SK-N-SH treated with all-trans-retinoic acid at 6 μM for 48 hours (cell line): ENCODE measurements at regions not wholly inside any gene's neighbourhood (a gene's known extent, or its start where the extent isn't known, plus 50 kb on each side); places are given as distances from the start of the nearest gene placed in this dataset.

Source experiments
- ATAC-seq: fragments of 200-7000 bp; cut with Tn5 transposase; 3 replicates; pipeline ENCODE4 v1.9.1; 2020; ENCODE audit warnings: mild to moderate bottlenecking, moderate library complexity
- CSDC2 ChIP-seq: fragments of 250-450 bp; sonication (Bioruptor Pico); IDR thresholded peaks from 2 replicates; pipeline ENCODE4 v1.5.0; 2020; ENCODE audit warnings: mild to moderate bottlenecking, moderate library complexity
- ESRRG ChIP-seq: fragments of 250-450 bp; sonication (Bioruptor Pico); IDR thresholded peaks from 2 replicates; pipeline ENCODE4 v1.6.1; 2021; ENCODE audit warnings: mild to moderate bottlenecking
- GLIS3 ChIP-seq: fragments of 250-450 bp; sonication (Bioruptor Pico); IDR thresholded peaks from 2 replicates; pipeline ENCODE4 v1.5.0; 2020; ENCODE audit warnings: mild to moderate bottlenecking, moderate library complexity
- ISL1 ChIP-seq: fragments of 250-450 bp; sonication (Bioruptor Pico); IDR thresholded peaks from 2 replicates; pipeline ENCODE4 v2.1.2; 2022; ENCODE audit warnings: mild to moderate bottlenecking, moderate library complexity
- OSR1 ChIP-seq: fragments of 250-450 bp; sonication (Bioruptor Pico); IDR thresholded peaks from 2 replicates; pipeline ENCODE4 v1.8.0; 2022; ENCODE audit warnings: moderate library complexity, mild to moderate bottlenecking, inconsistent platforms
- RARB ChIP-seq: fragments of 250-450 bp; sonication (Bioruptor Pico); IDR thresholded peaks from 2 replicates; pipeline ENCODE4 v1.8.0; 2021; ENCODE audit warnings: mild to moderate bottlenecking, moderate library complexity
- SNAI2 ChIP-seq: fragments of 250-450 bp; sonication (Bioruptor Pico); IDR thresholded peaks from 2 replicates; pipeline ENCODE4 v1.5.0; 2020; ENCODE audit warnings: mild to moderate bottlenecking, moderate library complexity
- TCF4 ChIP-seq: fragments of 250-450 bp; sonication (Bioruptor Pico); IDR thresholded peaks from 2 replicates; pipeline ENCODE4 v1.8.0; 2021; ENCODE audit warnings: mild to moderate bottlenecking, moderate library complexity, borderline replicate concordance
- TOX ChIP-seq: fragments of 250-450 bp; sonication (Bioruptor Pico); IDR thresholded peaks from 2 replicates; pipeline ENCODE4 v1.8.0; 2021; ENCODE audit warnings: mild to moderate bottlenecking, moderate library complexity, borderline replicate concordance
- ZC3H10 ChIP-seq: fragments of 250-450 bp; sonication (Bioruptor Pico); IDR thresholded peaks from 2 replicates; pipeline ENCODE4 v1.5.1; 2021; ENCODE audit warnings: mild to moderate bottlenecking, moderate library complexity
- ZFP3 ChIP-seq: fragments of 250-450 bp; sonication (Bioruptor Pico); IDR thresholded peaks from 2 replicates; pipeline ENCODE4 v1.5.0; 2020; ENCODE audit warnings: mild to moderate bottlenecking, moderate library complexity
- ZFP30 ChIP-seq: fragments of 450-650 bp; formaldehyde crosslinking; IDR thresholded peaks from 2 replicates; pipeline ENCODE4 v1.5.0; 2022; ENCODE audit warnings: mild to moderate bottlenecking, moderate library complexity
- ZNF565 ChIP-seq: fragments of 450-650 bp; formaldehyde crosslinking; conservative IDR thresholded peaks from 2 replicates; pipeline ENCODE4 v1.5.0; 2020; ENCODE audit warnings: low read depth, mild to moderate bottlenecking, moderate library complexity
- ZNF8 ChIP-seq: fragments of 450-650 bp; formaldehyde crosslinking; IDR thresholded peaks from 2 replicates; pipeline ENCODE4 v1.5.0; 2020; ENCODE audit warnings: mild to moderate bottlenecking, moderate library complexity
- TF ChIP-seq, protein P1 (sequence below): fragments of 250-450 bp; sonication (Bioruptor Pico); IDR thresholded peaks from 2 replicates; pipeline ENCODE4 v1.8.0; 2020; ENCODE audit warnings: mild to moderate bottlenecking, moderate library complexity, borderline replicate concordance
- TF ChIP-seq, protein P2 (sequence below): fragments of 250-450 bp; sonication (Bioruptor Pico); IDR thresholded peaks from 2 replicates; pipeline ENCODE4 v1.8.0; 2021; ENCODE audit warnings: low read depth, mild to moderate bottlenecking, moderate library complexity, borderline replicate concordance
- TF ChIP-seq, protein P3 (sequence below): fragments of 250-450 bp; sonication (Bioruptor Pico); IDR thresholded peaks from 2 replicates; pipeline ENCODE4 v1.5.0; 2020; ENCODE audit warnings: mild to moderate bottlenecking, moderate library complexity
- TF ChIP-seq, protein P4 (sequence below): fragments of 250-450 bp; sonication (Bioruptor Pico); IDR thresholded peaks from 2 replicates; pipeline ENCODE4 v1.5.1; 2021; ENCODE audit warnings: mild to moderate bottlenecking, moderate library complexity
- TF ChIP-seq, protein P5 (sequence below): fragments of 250-450 bp; sonication (Bioruptor Pico); IDR thresholded peaks from 2 replicates; pipeline ENCODE4 v1.5.1; 2020; ENCODE audit warnings: low read depth, mild to moderate bottlenecking, moderate library complexity

DNA sequence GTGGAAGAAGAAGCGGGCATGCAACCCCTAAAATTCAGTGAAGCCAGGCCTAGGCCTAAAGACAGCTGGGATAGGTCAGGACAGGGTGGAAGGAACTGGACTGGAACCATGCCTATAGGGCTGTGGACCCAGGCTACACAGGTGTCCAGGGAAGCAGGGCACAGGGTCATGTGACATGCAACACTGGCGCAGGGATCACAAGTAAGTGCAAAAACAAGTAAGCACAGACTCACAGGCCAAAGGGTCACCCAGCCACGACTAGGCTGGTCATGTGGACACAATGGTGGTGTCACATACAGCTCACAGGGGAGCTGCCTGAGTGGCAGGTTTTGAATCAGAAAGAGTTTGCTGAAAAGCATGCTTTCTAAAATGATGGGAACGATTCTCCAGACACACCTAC, 195.7 kb downstream of the SPTSSA start:
- TF ChIP-seq GLIS3 (CRISPR knock-in tag) (no peak), ZNF565 (CRISPR knock-in tag) (no peak), ZC3H10 (no peak), ISL1 (CRISPR knock-in tag) (no peak), RARB (no peak), ESRRG (CRISPR knock-in tag) (no peak), CSDC2 (CRISPR knock-in tag) (no peak), ZNF8 (CRISPR knock-in tag) (no peak), SNAI2 (CRISPR knock-in tag) (no peak), OSR1 (CRISPR knock-in tag) (no peak), TCF4 (CRISPR knock-in tag) (no peak)
- TF ChIP-seq, protein P1, sequence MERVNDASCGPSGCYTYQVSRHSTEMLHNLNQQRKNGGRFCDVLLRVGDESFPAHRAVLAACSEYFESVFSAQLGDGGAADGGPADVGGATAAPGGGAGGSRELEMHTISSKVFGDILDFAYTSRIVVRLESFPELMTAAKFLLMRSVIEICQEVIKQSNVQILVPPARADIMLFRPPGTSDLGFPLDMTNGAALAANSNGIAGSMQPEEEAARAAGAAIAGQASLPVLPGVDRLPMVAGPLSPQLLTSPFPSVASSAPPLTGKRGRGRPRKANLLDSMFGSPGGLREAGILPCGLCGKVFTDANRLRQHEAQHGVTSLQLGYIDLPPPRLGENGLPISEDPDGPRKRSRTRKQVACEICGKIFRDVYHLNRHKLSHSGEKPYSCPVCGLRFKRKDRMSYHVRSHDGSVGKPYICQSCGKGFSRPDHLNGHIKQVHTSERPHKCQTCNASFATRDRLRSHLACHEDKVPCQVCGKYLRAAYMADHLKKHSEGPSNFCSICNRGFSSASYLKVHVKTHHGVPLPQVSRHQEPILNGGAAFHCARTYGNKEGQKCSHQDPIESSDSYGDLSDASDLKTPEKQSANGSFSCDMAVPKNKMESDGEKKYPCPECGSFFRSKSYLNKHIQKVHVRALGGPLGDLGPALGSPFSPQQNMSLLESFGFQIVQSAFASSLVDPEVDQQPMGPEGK: no peak
- TF ChIP-seq, protein P2, sequence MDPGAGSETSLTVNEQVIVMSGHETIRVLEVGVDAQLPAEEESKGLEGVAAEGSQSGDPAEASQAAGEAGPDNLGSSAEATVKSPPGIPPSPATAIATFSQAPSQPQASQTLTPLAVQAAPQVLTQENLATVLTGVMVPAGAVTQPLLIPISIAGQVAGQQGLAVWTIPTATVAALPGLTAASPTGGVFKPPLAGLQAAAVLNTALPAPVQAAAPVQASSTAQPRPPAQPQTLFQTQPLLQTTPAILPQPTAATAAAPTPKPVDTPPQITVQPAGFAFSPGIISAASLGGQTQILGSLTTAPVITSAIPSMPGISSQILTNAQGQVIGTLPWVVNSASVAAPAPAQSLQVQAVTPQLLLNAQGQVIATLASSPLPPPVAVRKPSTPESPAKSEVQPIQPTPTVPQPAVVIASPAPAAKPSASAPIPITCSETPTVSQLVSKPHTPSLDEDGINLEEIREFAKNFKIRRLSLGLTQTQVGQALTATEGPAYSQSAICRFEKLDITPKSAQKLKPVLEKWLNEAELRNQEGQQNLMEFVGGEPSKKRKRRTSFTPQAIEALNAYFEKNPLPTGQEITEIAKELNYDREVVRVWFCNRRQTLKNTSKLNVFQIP (CRISPR knock-in tag): no peak
- TF ChIP-seq, protein P3, sequence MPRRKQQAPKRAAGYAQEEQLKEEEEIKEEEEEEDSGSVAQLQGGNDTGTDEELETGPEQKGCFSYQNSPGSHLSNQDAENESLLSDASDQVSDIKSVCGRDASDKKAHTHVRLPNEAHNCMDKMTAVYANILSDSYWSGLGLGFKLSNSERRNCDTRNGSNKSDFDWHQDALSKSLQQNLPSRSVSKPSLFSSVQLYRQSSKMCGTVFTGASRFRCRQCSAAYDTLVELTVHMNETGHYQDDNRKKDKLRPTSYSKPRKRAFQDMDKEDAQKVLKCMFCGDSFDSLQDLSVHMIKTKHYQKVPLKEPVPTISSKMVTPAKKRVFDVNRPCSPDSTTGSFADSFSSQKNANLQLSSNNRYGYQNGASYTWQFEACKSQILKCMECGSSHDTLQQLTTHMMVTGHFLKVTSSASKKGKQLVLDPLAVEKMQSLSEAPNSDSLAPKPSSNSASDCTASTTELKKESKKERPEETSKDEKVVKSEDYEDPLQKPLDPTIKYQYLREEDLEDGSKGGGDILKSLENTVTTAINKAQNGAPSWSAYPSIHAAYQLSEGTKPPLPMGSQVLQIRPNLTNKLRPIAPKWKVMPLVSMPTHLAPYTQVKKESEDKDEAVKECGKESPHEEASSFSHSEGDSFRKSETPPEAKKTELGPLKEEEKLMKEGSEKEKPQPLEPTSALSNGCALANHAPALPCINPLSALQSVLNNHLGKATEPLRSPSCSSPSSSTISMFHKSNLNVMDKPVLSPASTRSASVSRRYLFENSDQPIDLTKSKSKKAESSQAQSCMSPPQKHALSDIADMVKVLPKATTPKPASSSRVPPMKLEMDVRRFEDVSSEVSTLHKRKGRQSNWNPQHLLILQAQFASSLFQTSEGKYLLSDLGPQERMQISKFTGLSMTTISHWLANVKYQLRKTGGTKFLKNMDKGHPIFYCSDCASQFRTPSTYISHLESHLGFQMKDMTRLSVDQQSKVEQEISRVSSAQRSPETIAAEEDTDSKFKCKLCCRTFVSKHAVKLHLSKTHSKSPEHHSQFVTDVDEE: no peak
- ATAC-seq: no peak

DNA sequence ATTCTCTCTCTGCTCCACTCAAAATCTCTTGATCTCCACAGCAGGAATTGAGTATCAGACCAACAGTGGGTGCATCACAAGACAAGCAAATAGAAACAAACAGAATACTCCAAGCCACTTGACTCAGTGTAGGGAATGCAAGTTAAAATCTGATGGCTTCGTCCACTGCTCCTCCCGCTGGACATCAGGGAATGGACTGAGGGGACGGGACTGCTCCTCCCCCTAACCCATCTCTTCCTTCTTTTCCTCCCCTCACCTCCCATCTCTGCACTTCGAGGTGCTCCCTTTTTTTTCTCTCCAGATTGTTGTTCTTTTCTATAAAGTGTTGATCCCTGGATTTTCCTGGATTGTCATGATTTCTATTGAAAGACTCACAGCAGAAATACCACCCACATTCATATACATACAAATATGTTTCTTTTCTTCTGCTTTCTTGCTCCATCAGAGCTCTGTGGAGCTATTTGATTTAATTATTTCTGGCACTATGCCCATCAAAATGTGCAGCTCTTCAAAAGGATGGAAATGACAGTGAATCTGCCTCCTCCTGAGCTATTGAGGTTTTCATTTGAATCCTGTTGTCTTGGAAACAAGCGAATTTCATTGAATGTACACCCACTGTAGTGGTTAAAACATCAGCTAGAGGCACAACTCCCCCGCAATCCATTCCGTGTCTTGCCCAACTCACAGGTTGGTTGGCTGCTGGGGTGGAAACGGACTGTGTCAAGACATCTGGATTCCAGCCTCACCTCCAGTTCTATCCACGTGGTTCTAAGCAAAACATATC, 199.7 kb downstream of the SPTSSA start:
- TF ChIP-seq, protein P4, sequence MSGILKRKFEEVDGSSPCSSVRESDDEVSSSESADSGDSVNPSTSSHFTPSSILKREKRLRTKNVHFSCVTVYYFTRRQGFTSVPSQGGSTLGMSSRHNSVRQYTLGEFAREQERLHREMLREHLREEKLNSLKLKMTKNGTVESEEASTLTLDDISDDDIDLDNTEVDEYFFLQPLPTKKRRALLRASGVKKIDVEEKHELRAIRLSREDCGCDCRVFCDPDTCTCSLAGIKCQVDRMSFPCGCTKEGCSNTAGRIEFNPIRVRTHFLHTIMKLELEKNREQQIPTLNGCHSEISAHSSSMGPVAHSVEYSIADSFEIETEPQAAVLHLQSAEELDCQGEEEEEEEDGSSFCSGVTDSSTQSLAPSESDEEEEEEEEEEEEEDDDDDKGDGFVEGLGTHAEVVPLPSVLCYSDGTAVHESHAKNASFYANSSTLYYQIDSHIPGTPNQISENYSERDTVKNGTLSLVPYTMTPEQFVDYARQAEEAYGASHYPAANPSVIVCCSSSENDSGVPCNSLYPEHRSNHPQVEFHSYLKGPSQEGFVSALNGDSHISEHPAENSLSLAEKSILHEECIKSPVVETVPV: no peak
- TF ChIP-seq CSDC2 (CRISPR knock-in tag): no peak
- TF ChIP-seq, protein P5, sequence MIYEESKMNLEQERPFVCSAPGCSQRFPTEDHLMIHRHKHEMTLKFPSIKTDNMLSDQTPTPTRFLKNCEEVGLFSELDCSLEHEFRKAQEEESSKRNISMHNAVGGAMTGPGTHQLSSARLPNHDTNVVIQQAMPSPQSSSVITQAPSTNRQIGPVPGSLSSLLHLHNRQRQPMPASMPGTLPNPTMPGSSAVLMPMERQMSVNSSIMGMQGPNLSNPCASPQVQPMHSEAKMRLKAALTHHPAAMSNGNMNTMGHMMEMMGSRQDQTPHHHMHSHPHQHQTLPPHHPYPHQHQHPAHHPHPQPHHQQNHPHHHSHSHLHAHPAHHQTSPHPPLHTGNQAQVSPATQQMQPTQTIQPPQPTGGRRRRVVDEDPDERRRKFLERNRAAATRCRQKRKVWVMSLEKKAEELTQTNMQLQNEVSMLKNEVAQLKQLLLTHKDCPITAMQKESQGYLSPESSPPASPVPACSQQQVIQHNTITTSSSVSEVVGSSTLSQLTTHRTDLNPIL: no peak
- TF ChIP-seq, protein P3: no peak

DNA sequence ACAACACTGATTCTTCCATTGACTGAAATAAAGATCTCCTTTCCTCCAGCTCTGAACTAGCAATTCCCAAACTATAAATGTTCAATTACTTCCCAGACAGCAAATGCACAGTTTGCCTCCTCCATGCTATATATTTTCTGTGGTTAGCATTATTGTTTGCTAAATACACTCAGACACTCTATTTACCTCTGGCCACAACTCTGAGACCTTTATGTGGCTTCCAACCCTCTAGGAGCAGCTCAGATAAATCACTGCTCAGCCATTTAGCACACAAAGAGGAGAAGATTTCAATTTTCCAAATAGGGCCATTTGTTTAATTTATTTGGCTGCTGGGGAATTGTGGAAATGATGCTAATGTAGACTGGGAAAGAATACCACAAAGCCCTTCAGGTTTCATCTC, 202.0 kb downstream of the SPTSSA start:
- TF ChIP-seq OSR1 (CRISPR knock-in tag) (no peak), ESRRG (CRISPR knock-in tag) (no peak), ZFP3 (no peak), TCF4 (CRISPR knock-in tag) (no peak), ZFP30 (CRISPR knock-in tag) (no peak), TOX (no peak), ISL1 (CRISPR knock-in tag) (no peak)
- TF ChIP-seq, protein P2 (CRISPR knock-in tag): no peak
- ATAC-seq: no peak

More for the DNA sequence above, 199.7 kb downstream of the SPTSSA start:
- ATAC-seq: no peak
